Lower lobe of right lung (tissue), 2 donors: ENCODE measurements at regions not wholly inside any gene's neighbourhood (a gene's known extent, or its start where the extent isn't known, plus 50 kb on each side); places are given as distances from the start of the nearest gene placed in this dataset.

ENCODE experiments used
- ATAC-seq, 2 donors: fragments of 200-7000 bp; cut with Tn5 transposase; one replicate each; pipeline ENCODE4 v1.9.1; 2020 to 2022; ENCODE audit warnings: mild to moderate bottlenecking in 2 of 2, moderate library complexity in 2 of 2
- DNase-seq: peaks from one replicate; pipeline ENCODE4 v3.0.0-alpha.2; 2020
- H3K27ac ChIP-seq: fragments of 200-600 bp; one replicate; pipeline ENCODE4 v1.8.0; 2022
- H3K27me3 ChIP-seq: fragments of 200-600 bp; one replicate; pipeline ENCODE4 v1.8.0; 2022; ENCODE audit warnings: low read depth
- H3K36me3 ChIP-seq: fragments of 200-600 bp; one replicate; pipeline ENCODE4 v1.8.0; 2022; ENCODE audit warnings: mild to moderate bottlenecking
- H3K4me1 ChIP-seq: fragments of 200-600 bp; one replicate; pipeline ENCODE4 v1.8.0; 2022
- H3K4me3 ChIP-seq: fragments of 200-600 bp; one replicate; pipeline ENCODE4 v1.8.0; 2022; ENCODE audit warnings: mild to moderate bottlenecking
- H3K9me3 ChIP-seq: fragments of 200-600 bp; one replicate; pipeline ENCODE4 v1.8.0; 2022
- CTCF ChIP-seq: fragments of 200-600 bp; IDR thresholded peaks from one replicate; pipeline ENCODE4 v1.8.0; 2022; ENCODE audit warnings: antibody characterized with exemption, mild to moderate bottlenecking
- intact Hi-C: fragments of 100-400 bp; cut with DNase I; formaldehyde crosslinking; loops from one replicate; pipeline ENCODE4 v1.11.0; 2022
- donor health status: DM: no; HTN: yes; CAD: no; lungs with severe emphysema.

DNA sequence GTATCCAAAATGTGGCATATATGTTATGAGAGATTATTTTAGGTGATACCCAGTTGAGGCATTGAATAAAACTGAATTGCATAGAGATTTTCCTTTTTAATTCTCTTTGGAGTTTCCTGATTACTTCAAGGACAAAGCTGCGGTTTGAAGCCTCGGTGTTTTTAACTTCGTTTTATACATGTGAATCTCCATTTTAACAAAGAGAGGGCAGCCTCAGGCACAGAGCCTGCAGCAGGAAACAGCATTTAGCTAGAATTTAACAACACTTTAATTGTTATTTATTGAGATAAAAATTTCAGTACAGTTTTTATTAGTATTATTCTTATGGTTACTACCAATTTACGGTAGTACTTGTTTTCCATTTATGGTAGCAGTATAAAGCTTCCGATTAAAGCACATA, 114.0 kb downstream of the KIF4B start:
- DNase-seq (no peak), ATAC-seq (no peak)
- no peak for TF ChIP-seq CTCF

DNA sequence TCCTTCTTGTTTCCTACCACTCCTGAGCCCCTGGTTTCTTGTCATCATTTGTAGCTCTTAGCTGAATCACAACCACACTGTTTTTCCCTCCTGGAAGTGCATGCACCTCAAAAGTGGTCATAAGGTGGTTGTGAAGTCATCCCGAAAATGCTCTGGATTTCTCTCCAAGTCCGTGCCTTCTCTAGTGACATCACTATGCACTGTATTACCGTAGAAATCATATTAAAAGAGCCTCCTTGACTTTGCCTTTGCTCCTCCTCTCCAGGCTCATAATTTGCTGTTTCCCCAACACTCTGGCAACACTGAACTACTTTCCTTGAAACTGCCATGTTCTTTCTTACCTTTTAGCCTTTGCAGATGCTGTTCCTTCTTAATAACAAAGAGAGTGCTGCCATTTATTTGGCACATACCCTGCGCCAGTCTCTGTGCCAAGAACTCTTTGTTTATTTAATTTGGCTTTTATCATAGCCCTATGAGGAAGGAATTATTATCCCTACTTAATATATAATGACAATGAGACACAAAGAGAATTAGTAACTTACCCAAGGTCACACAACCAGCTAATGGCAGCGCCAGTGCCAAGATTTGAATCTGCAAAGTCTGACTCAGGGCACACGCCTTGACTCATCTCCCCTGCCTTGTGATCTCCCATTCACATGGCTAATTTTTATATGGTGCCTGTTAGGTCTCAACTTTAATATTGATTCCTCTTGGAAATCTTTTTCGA, 115.4 kb downstream of the KIF4B start:
- no peak overlapping the region for H3K27ac ChIP-seq
- DNase-seq (no peak), ATAC-seq (no peak)
- no peaks in the 10 kb centered on the region for H3K4me1 ChIP-seq
- intact Hi-C loops: no loop called here
- no peaks in the 10 kb centered on the region for H3K9me3 ChIP-seq
- H3K4me3 ChIP-seq: no peak overlapping the region
- peaks cover 4% of the 10 kb centered on the region for H3K27me3 ChIP-seq
- H3K36me3 ChIP-seq: no peaks in the 10 kb centered on the region
- no peak for TF ChIP-seq CTCF

More for the DNA sequence above, 114.0 kb downstream of the KIF4B start:
- H3K27ac ChIP-seq: no peak overlapping the region
- no peaks in the 10 kb centered on the region for H3K9me3 ChIP-seq
- intact Hi-C loops: no loop called here
- peaks cover 1% of the 10 kb centered on the region for H3K27me3 ChIP-seq
- no peaks in the 10 kb centered on the region for H3K4me1 ChIP-seq
- H3K4me3 ChIP-seq: no peak overlapping the region
- no peaks in the 10 kb centered on the region for H3K36me3 ChIP-seq

GRCh38 chr5:155129513-155129880, 115.9 kb downstream of the KIF4B start:
- no peak overlapping the region for H3K4me3 ChIP-seq
- intact Hi-C loops: no loop called here
- ATAC-seq (no peak), DNase-seq (no peak)
- H3K27me3 ChIP-seq: peaks cover 4% of the 10 kb centered on the region
- H3K4me1 ChIP-seq: no peaks in the 10 kb centered on the region
- no peak overlapping the region for H3K27ac ChIP-seq
- H3K9me3 ChIP-seq: no peaks in the 10 kb centered on the region
- no peak for TF ChIP-seq CTCF
- no peaks in the 10 kb centered on the region for H3K36me3 ChIP-seq

DNA sequence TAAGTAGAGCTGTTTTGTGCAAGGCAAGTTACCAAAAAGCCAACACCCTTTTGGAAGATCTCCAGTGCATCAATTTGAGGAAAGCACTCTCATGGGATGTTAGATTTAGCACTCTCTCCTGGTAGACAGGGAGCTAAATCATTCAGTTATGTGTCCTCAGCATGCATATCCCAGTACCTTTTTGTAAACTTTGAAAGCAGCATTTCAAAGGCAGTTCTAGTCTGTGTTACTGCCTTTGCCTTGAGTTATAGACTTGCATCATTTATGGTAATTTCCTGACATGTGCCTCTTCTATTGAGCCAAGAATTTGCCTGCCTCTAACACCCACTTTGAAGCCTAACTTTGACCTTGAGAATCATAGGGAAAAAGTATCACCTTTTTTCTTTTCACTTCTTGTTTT, 120.6 kb downstream of the KIF4B start:
- H3K4me1 ChIP-seq: no peaks in the 10 kb centered on the region
- ATAC-seq (no peak), DNase-seq (no peak)
- no peak for TF ChIP-seq CTCF
- H3K27me3 ChIP-seq: peaks cover 4% of the 10 kb centered on the region
- intact Hi-C loops: no loop called here
- no peaks in the 10 kb centered on the region for H3K9me3 ChIP-seq
- H3K4me3 ChIP-seq: no peak overlapping the region
- H3K36me3 ChIP-seq: no peaks in the 10 kb centered on the region
- H3K27ac ChIP-seq: no peak overlapping the region

GRCh38 chr5:155136216-155136850, 122.8 kb downstream of the KIF4B start:
- no peak for DNase-seq
- no peak overlapping the region for H3K4me3 ChIP-seq
- no peaks in the 10 kb centered on the region for H3K4me1 ChIP-seq
- H3K27me3 ChIP-seq: peaks cover 4% of the 10 kb centered on the region
- TF ChIP-seq CTCF: no peak
- no peak for ATAC-seq
- no peaks in the 10 kb centered on the region for H3K9me3 ChIP-seq
- no peak overlapping the region for H3K27ac ChIP-seq
- H3K36me3 ChIP-seq: no peaks in the 10 kb centered on the region
- intact Hi-C loops: no loop called here
